ENCODE measurements at regions not wholly inside any gene's neighbourhood (a gene's known extent, or its start where the extent isn't known, plus 50 kb on each side); places are given as distances from the start of the nearest gene placed in this dataset.

DNA sequence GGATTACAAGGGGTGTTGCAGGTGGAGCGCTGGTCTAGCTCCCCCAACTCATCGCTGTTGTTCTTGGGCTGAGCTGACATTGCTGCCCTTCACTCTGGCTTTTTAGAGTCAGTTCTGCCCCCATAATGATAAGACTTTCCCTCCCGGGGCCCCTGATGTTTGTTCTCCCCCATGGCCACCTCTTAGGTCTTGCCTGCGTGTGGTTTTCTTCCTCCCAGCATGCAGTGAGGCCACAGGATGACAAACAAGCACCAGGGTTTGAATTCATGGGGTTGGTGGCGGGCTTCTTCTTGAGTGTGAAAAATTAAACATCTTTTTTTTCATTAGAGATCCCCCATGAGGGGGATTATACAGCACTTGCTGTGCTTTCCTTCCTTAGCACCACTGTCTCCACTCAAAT is 74.1 kb downstream of the CTAGE1 start:
- in situ Hi-C loops (cut with MboI; ENCODE audit: low pct_unique_long_range_greater_than_20kb in 2 of 9, low sequenced_read_pairs in 9 of 9, unreplicated experiment in 9 of 9) = loop anchor here in 1 of 9 experiments (25.0 kb wide), 1 partner anchor 106 kb away; no protein-coding TSS in a partner anchor
- H3K27ac ChIP-seq = no peak overlapping the region
- ATAC-seq (replicated peaks in 6 of 8) = no peak
- 44 to 100% (median 80%) methylated on average over 1 to 4 of the region's 5 CpGs; no CpG with 5 or more reads in 3 of the 10 experiments for WGBS, 10 experiments
- H3K4me1 ChIP-seq (replicated peaks in 1 of 2) = peaks cover 9 to 26% of the 10 kb centered on the region in 2 donors
- no peak overlapping the region for H3K4me3 ChIP-seq

DNA sequence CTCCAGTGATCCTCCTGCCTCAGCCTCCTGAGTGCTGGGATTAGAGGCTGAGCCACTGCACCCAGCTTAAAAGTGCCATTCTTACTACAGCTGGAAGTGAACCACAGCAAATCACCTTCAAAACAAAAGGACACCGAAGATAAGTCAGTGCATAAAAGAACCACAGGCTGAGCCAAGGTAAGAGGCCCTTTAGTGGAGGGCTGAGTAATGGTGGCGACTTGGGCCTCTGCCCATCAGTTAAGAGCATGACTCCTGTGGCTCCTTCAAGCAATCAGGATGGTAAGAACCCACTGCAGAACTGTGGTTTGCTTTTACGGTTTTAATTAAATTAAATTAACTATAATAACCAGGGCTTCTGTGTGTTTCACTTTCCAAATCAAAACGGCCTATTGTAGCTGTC is 75.1 kb downstream of the CTAGE1 start:
- peaks cover 9 to 23% of the 10 kb centered on the region in 2 donors for H3K4me1 ChIP-seq (replicated peaks in 1 of 2)
- in situ Hi-C loops (cut with MboI; ENCODE audit: low pct_unique_long_range_greater_than_20kb in 2 of 9, low sequenced_read_pairs in 9 of 9, unreplicated experiment in 9 of 9) = loop anchor here in 1 of 9 experiments (25.0 kb wide), 1 partner anchor 105 kb away; no protein-coding TSS in a partner anchor
- 23 to 100% (median 68%) methylated on average over 1 to 3 of the region's 4 CpGs; no CpG with 5 or more reads in 3 of the 10 experiments for WGBS, 10 experiments

DNA sequence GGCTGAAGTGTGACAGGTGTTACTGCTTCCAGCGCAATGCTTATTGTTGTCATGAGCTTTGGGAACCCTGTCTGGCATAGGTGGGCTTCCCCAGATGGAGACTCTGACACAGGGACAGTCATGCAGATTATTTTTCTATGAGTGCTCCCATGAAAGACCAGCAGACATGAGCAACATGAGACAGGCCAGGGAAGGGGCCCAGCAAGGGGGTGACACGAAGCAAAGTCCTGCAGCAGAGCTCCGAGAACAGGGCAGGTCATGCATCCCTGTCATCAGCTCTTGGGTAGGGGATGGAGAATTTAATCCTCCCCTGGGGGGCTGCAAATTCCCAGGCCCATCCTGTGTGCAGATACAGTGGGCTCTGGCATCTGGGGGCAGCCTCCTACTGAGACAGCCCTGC is 77.4 kb downstream of the CTAGE1 start:
- ATAC-seq (replicated peaks in 6 of 8) = peak in 5 of 8 experiments; percentile 58 to 81 (median 65)
- H3K27ac ChIP-seq = no peak overlapping the region
- in situ Hi-C loops (cut with MboI; ENCODE audit: low pct_unique_long_range_greater_than_20kb in 2 of 9, low sequenced_read_pairs in 9 of 9, unreplicated experiment in 9 of 9) = loop anchor here in 1 of 9 experiments (25.0 kb wide), 1 partner anchor 103 kb away; no protein-coding TSS in a partner anchor
- H3K4me1 ChIP-seq (replicated peaks in 1 of 2) = peaks cover 3 to 20% of the 10 kb centered on the region in 2 donors
- 50 to 100% (median 80%) methylated on average over 1 to 2 of the region's 3 CpGs; no CpG with 5 or more reads in 5 of the 10 experiments for WGBS, 10 experiments
- H3K4me3 ChIP-seq = no peak overlapping the region

More for the DNA sequence above, 75.1 kb downstream of the CTAGE1 start:
- ATAC-seq (replicated peaks in 6 of 8) = no peak
- Histone ChIP-seq H3K27ac (no peak overlapping the region), H3K4me3 (no peak overlapping the region)

DNA sequence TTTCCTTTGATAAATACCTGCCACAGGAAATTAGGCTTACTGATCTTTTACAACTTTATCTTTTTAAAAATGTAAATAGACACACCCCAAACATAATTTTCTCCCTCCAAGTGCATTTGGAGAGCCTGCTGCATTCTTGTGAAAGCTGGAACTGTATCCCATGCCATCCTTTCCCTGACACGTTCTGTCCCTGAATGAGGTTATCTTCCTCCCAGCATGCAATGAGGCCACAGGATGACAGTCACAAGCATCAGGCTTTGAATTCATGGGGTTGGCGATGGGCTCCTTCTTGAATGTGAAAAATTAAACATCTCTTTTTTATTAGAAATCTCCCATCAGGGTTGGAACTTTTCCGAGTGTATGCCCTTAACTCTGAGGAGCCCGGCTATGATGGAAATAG is 77.8 kb downstream of the CTAGE1 start:
- no peak overlapping the region for H3K27ac ChIP-seq
- peak in 2 of 8 experiments; percentile 35 to 75 for ATAC-seq (replicated peaks in 6 of 8)
- in situ Hi-C loops (cut with MboI; ENCODE audit: low pct_unique_long_range_greater_than_20kb in 2 of 9, low sequenced_read_pairs in 9 of 9, unreplicated experiment in 9 of 9) = loop anchor here in 1 of 9 experiments (25.0 kb wide), 1 partner anchor 103 kb away; no protein-coding TSS in a partner anchor
- 0 to 100% (median 82%) methylated on average over 1 to 4 of the region's 4 CpGs; no CpG with 5 or more reads in 1 of the 10 experiments for WGBS, 10 experiments
- H3K4me1 ChIP-seq (replicated peaks in 1 of 2) = peaks cover 3 to 20% of the 10 kb centered on the region in 2 donors
- H3K4me3 ChIP-seq = no peak overlapping the region

DNA sequence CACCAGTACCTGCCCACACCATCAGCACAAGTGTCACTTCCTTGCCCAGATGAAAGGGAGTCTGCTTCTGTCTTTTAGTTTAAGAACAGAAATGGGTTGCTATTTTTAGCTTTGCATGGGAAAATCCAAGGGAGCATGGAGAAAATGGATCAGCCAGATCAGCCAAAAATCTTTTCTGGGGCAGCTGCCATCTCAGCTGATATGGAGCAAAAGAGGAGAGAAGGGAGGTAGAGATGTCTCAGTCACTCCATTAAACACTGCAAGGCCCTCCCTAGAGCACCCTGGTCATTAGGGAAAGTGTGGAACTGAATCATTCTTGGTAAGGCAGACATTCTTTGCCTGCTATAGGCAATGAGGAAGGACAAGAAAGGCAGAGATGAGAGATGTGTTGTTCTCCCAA is 79.9 kb downstream of the CTAGE1 start:
- Histone ChIP-seq H3K27ac (no peak overlapping the region), H3K4me3 (no peak overlapping the region), H3K4me1 (replicated peaks in 1 of 2) (peaks cover 3 to 20% of the 10 kb centered on the region in 2 donors)
- in situ Hi-C loops (cut with MboI; ENCODE audit: low pct_unique_long_range_greater_than_20kb in 2 of 9, low sequenced_read_pairs in 9 of 9, unreplicated experiment in 9 of 9) = loop anchor here in 1 of 9 experiments (25.0 kb wide), 1 partner anchor 101 kb away; no protein-coding TSS in a partner anchor
- ATAC-seq (replicated peaks in 6 of 8) = no peak

DNA sequence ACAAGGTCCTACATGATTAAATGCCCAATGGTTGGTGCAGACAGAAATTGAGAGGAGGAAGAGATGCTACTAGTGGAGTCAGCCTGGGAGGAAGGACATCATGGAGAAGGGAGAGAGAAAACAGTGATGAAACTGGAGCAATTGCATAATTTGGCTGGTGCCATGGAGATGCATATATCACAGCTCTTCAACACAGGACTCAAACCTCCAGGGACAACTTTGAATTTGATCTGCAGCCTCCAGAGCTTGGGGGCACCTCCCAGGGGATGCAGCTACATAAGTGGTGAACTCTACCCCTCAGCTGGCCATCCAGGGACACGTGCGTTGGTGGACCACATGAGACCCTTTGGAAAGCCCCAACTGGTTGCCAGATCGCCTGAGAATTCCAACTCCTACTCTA is 80.4 kb downstream of the CTAGE1 start:
- in situ Hi-C loops (cut with MboI; ENCODE audit: low pct_unique_long_range_greater_than_20kb in 2 of 9, low sequenced_read_pairs in 9 of 9, unreplicated experiment in 9 of 9) = loop anchor here in 1 of 9 experiments (25.0 kb wide), 1 partner anchor 100 kb away; no protein-coding TSS in a partner anchor
- H3K27ac ChIP-seq = no peak overlapping the region
- peak in 4 of 8 experiments; percentile 18 to 51 (median 39) for ATAC-seq (replicated peaks in 6 of 8)
- H3K4me1 ChIP-seq (replicated peaks in 1 of 2) = peaks cover 3 to 20% of the 10 kb centered on the region in 2 donors
- 65 to 80% (median 71%) methylated on average over 1 to 3 of the region's 3 CpGs; no CpG with 5 or more reads in 7 of the 10 experiments for WGBS, 10 experiments
- no peak overlapping the region for H3K4me3 ChIP-seq

DNA sequence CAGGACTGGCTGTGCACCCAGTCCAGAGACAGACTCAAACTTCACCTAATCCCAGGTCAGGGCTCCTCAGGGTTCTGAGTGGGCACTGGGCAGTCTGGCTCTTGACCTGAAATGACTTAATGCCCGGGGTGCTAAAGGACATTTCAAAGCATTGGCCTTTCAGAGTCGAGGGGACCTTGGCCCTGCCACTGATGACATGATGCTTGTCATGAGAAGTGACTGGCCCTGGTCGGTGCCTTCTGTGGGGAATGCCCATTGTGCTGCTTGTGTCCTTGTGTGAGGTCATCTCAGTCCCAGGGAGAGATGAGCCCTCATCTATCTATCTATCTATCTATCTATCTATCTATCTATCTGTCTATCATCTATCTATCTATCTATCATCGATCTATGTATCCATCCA is 81.3 kb downstream of the CTAGE1 start:
- peaks cover 3 to 20% of the 10 kb centered on the region in 2 donors for H3K4me1 ChIP-seq (replicated peaks in 1 of 2)
- WGBS, 10 experiments = 69 to 100% (median 83%) methylated on average over 1 to 3 of the region's 4 CpGs; no CpG with 5 or more reads in 3 of the 10 experiments
- in situ Hi-C loops (cut with MboI; ENCODE audit: low pct_unique_long_range_greater_than_20kb in 2 of 9, low sequenced_read_pairs in 9 of 9, unreplicated experiment in 9 of 9) = loop anchor here in 1 of 9 experiments (25.0 kb wide), 1 partner anchor 99 kb away; no protein-coding TSS in a partner anchor
- H3K27ac ChIP-seq = no peak overlapping the region
- ATAC-seq (replicated peaks in 6 of 8) = no peak
- no peak overlapping the region for H3K4me3 ChIP-seq

DNA sequence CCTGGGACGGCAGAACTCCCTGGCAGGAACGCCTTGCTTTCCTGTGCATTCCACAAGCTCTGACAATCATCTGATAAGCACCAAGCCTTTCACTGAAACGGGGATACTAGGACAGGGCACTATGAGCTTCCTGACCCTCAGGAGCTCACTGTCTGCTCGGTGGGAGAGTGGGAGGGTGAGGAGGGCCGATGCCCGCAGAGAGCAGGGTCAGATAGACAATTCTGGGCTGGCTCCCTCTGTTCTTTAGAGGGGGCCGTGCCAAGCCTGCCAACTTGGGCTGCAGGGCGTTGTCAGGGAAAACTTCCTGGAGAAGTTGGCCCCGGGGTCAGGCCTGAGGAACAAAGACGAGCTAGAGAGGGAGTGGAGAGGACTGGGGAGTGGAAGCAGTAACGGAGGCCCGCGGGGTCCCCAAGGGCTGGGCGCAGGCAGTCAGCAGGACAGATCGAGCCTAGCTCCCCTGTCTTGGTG is 82.0 kb downstream of the CTAGE1 start:
- no peak overlapping the region for H3K27ac ChIP-seq
- in situ Hi-C loops (cut with MboI; ENCODE audit: low pct_unique_long_range_greater_than_20kb in 2 of 9, low sequenced_read_pairs in 9 of 9, unreplicated experiment in 9 of 9) = loop anchor here in 1 of 9 experiments (25.0 kb wide), 1 partner anchor 98 kb away; no protein-coding TSS in a partner anchor
- WGBS, 10 experiments = 20 to 100% (median 71%) methylated on average over 1 to 4 of the region's 15 CpGs; no CpG with 5 or more reads in 3 of the 10 experiments
- H3K4me1 ChIP-seq (replicated peaks in 1 of 2) = peaks cover 3 to 20% of the 10 kb centered on the region in 2 donors
- no peak for ATAC-seq (replicated peaks in 6 of 8)
- H3K4me3 ChIP-seq = no peak overlapping the region

DNA sequence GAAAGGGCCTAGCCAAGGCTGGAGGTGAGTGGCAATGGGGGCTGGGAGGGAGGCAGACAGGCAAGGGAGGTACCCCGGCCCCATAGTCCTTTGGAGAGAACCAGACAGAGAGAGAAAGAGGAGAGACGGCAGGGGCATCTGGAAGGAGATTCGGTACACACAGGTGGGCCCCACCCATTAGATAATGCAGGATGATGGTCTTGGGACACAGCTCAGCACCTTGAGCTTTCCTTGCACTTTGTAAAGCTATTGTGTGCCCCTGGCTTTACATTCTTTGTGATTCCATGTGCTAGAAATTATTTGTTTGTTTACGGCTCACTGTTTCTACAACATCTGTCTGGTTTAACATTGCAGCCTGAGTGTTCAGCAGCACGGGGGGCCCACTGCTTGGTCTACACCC is 83.1 kb downstream of the CTAGE1 start:
- 0 to 87% (median 80%) methylated on average over 1 to 4 of the region's 5 CpGs; no CpG with 5 or more reads in 3 of the 10 experiments for WGBS, 10 experiments
- H3K27ac ChIP-seq = no peak overlapping the region
- no peak overlapping the region for H3K4me3 ChIP-seq
- peaks cover 0 to 10% of the 10 kb centered on the region in 2 donors for H3K4me1 ChIP-seq (replicated peaks in 1 of 2)
- ATAC-seq (replicated peaks in 6 of 8) = no peak
- in situ Hi-C loops (cut with MboI; ENCODE audit: low pct_unique_long_range_greater_than_20kb in 2 of 9, low sequenced_read_pairs in 9 of 9, unreplicated experiment in 9 of 9) = loop anchor here in 1 of 9 experiments (25.0 kb wide), 1 partner anchor 97 kb away; no protein-coding TSS in a partner anchor

DNA sequence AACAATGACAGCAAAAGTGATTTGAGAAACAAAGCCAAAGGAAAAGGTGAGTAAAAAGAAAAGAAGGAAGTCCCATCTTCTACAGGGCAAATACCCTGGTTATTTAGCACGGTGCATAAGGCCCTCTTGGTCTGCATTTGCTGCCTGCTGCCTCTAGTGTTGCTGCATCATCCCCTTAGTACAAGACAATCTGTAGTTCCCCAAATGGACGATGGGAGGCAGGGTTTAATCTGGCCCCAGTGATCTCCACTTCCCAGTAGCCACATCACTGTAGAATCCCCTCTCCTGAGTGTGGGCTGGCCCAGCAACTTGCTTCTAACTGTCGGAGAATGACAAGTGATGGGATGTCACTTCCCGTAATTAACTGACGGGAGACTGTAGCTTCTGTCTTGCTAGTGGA is 85.1 kb downstream of the CTAGE1 start:
- in situ Hi-C loops (cut with MboI; ENCODE audit: low pct_unique_long_range_greater_than_20kb in 2 of 9, low sequenced_read_pairs in 9 of 9, unreplicated experiment in 9 of 9) = loop anchor here in 1 of 9 experiments (25.0 kb wide), 1 partner anchor 95 kb away; no protein-coding TSS in a partner anchor
- WGBS, 10 experiments = 0 to 86% (median 76%) methylated on average over 1 to 4 of the region's 5 CpGs; no CpG with 5 or more reads in 3 of the 10 experiments

DNA sequence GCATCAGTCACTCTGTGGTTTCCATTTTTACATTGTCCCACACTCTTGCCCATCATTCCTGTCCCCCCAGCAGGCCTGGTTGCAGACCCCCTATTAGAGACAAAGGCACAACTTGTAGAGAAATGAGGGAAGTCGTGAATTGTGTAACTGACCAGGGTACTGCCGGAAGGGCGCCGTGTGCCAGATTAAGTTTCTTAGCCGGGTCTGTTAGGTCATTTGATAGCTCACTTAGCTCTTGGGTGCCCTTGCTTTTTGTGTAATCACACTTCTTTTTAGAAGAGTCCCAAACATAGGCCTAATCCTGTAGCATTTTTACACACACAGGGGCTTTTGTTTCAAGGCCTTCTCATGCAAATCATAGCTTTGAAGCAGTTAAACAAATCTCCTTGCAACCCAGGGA is 87.2 kb downstream of the CTAGE1 start:
- in situ Hi-C loops (cut with MboI; ENCODE audit: low pct_unique_long_range_greater_than_20kb in 2 of 9, low sequenced_read_pairs in 9 of 9, unreplicated experiment in 9 of 9) = loop anchor here in 1 of 9 experiments (25.0 kb wide), 1 partner anchor 93 kb away; no protein-coding TSS in a partner anchor
- H3K4me1 ChIP-seq (replicated peaks in 1 of 2) = no peaks in the 10 kb centered on the region
- ATAC-seq (replicated peaks in 6 of 8) = no peak
- H3K4me3 ChIP-seq = no peak overlapping the region
- H3K27ac ChIP-seq = no peak overlapping the region
- WGBS, 10 experiments = 65 to 67% methylated on average over 4 to 5 of the region's 5 CpGs; no CpG with 5 or more reads in 8 of the 10 experiments

More for the DNA sequence above, 85.1 kb downstream of the CTAGE1 start:
- Histone ChIP-seq H3K27ac (no peak overlapping the region), H3K4me1 (replicated peaks in 1 of 2) (peaks cover 0 to 8% of the 10 kb centered on the region in 2 donors), H3K4me3 (no peak overlapping the region)
- peak in 2 of 8 experiments; percentile 35 to 45 for ATAC-seq (replicated peaks in 6 of 8)

DNA sequence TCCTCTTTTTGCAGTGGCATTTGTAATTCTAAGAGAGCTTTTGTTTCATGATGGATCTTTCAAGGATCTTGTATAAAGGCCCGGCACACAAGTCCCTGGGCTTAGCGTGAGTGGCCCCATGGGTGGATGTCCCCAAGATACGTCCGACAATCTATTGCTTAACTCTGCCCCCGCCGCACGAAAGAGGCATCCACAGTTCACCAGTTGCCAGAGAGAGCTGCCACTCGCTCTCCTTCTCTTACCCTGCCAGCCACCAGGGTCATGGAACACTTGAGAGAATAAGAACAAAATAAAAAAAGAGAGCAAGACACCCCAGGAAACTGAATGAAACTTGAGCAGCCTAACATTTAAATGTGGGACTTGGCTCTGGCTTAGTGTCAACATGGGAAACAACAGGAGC is 92.3 kb downstream of the CTAGE1 start:
- Histone ChIP-seq H3K27ac (no peak overlapping the region), H3K4me3 (no peak overlapping the region), H3K4me1 (replicated peaks in 1 of 2) (peaks cover 7 to 12% of the 10 kb centered on the region in 2 donors)
- in situ Hi-C loops (cut with MboI; ENCODE audit: low pct_unique_long_range_greater_than_20kb in 2 of 9, low sequenced_read_pairs in 9 of 9, unreplicated experiment in 9 of 9) = loop anchor here in 1 of 9 experiments (25.0 kb wide), 1 partner anchor 88 kb away; no protein-coding TSS in a partner anchor
- WGBS, 10 experiments = 29 to 100% (median 84%) methylated on average over 2 to 8 of the region's 8 CpGs; no CpG with 5 or more reads in 2 of the 10 experiments
- ATAC-seq (replicated peaks in 6 of 8) = no peak
